HG03060 (cell line): ENCODE measurements at regions not wholly inside any gene's neighbourhood (a gene's known extent, or its start where the extent isn't known, plus 50 kb on each side); places are given as distances from the start of the nearest gene placed in this dataset.

Experiments used
- ATAC-seq: cut with Tn5 transposase; IDR thresholded peaks from one replicate; pipeline ENCODE4 v1.9.1; 2021; ENCODE audit warnings: low read depth, moderate number of reproducible peaks; ENCODE audit not compliant: unreplicated experiment

DNA sequence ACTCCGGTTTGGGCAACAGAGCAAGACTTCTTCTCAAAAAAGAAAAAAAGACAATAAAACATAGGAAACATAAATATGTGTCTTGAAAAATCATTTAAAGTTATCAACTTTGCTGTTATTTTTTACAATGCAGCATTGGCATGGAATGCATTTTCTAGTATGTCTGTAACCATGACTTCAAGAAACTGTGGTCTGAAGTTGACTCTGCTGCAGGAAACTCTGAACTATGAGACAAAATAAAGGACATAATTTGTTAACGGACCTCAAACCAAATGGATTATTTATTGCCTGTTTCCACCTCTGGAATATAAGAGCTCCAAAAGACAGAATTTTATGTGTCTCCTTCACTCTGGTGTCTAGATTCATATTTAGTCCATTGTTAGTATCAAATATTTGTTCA lies 79.1 kb downstream of the TRIB2 start:
- no peak for ATAC-seq

DNA sequence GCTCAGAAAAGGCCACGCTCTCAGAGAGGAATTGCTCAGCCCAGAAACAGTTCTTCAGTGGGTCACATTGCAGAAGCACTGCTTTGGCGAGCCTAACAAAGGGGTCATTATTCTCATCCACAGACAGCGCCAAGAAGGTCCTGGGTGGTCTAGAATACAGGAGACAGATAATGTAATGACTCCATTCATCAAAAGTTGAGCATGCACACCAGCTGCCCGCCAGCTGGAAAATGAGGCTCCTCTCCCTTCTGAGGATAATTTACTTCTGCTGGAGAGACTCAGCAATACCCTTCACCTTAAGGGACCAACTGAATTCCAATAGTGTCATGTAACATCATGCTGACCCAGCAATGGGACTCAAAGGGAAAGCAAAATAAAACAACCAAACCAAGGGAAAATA lies 79.9 kb downstream of the TRIB2 start:
- no peak for ATAC-seq

DNA sequence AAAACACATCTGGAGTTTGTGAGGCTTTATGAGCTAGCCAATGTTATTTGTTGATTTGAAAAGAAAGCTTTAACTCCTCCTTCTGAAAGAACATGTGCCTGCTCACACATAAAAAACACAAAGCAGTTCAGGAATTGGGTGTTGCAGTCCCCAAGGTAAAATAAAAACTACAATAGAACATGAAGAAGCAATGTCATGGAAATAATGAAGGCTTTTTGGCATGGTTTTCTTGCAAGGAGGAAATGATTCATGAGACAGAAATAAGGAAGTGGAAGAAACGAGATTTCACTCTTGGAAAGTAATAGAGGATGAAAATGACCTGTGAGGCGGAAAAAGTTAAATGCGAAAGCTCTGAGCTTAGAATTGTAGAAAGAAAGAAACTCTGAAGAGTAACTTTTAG lies 81.1 kb downstream of the TRIB2 start:
- no peak for ATAC-seq

DNA sequence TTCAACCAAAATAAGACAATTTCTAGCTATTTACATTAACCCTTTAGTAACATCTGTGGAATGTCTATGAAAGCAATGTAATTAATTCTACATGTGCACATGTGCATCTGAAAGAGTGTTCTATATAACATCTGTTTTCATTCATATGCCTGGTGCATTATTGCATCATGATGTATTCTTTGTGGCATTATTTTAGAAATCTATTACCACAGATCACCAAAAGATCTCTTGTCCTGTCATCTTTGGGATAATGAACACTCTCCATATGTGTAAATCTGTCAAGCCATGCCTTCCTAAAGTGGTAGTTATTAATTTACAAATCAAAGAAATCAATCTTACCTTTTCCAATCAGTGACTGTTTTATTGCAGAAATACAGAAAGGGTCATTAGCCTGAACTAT lies 86.9 kb downstream of the TRIB2 start:
- no peak for ATAC-seq

DNA sequence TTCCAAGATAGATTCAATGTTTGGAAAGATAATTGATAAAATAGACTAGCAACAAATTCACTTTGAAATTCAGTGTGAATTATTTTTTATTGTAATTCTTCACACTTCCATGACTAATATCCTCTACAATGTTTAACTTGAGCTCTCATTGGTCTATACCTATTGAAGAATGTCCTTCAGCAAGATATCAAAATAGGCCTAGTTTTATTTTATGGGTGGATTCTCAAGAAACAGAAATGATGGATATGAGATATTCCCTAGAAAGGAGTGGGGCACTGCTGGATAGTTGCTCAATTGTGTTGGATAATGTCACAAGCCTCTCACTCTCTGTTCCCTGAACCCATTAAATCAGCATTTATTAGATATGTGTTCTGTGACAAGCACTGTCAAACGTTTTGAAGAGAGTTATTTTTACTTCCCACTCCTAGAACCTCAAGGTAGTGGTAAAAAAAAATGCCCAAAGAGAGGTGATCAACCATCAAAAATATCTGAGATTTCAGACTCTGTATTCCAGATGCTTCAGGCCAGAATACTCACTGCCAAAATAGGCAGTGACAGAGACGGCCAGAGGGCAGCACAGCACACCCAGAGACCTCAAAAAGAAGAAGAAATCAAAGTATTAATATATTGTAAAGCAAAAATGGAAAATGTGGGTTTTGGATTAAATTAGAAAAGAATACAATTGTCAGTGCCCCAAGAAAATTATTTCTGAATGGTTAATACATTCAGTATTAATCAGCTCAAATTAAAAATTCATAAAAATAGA lies 87.5 kb downstream of the TRIB2 start:
- ATAC-seq, result no peak

DNA sequence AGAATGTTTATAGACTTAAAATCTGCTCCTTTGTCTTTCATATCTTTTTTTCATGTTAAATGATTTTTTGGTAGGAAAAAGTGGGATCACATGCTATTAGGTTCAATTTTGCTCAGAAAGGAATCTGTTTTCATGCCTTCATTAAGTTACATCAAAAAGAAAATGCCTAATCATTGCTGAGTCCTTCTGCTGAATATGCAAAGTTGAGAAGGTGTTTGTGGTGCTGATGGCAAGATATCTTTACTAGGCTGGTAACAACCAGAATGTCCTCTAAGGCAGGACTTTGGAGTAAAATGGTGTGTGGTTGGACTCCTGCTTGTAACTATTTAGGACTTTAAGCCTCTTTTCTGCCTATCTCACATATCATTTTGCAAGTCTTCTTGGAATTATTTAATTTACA lies 88.3 kb downstream of the TRIB2 start:
- ATAC-seq, result no peak

DNA sequence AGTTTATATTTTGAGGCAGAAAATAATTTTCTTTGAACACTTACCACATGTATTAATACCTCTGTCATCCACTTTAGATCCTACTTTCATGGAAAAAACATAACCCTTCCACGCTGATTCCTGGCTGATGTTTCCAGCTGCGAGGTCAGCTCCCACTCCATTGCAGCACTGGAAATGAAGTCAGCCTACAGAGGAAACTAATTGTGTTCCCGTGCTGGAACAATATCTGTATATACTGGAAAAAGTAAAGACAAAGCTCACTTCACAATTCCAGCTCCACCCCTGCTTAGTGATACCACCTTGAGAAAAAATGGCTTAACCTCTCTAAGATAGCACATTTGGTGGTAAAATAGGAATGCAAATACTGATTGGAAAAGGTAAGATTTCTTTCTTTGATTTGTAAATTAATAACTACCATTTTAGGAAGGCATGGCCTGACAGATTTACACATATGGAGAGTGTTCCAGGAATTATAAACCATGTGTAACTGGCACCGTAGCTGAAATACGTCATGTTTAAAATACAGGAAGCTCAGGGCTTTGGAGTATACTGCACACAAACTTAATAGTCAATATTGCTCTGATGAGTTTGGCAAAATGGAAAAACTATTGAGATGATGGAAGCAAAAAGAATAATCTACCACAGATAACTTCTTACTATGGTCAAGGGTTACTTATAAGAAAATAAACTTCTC lies 90.0 kb downstream of the TRIB2 start:
- ATAC-seq, result no peak

DNA sequence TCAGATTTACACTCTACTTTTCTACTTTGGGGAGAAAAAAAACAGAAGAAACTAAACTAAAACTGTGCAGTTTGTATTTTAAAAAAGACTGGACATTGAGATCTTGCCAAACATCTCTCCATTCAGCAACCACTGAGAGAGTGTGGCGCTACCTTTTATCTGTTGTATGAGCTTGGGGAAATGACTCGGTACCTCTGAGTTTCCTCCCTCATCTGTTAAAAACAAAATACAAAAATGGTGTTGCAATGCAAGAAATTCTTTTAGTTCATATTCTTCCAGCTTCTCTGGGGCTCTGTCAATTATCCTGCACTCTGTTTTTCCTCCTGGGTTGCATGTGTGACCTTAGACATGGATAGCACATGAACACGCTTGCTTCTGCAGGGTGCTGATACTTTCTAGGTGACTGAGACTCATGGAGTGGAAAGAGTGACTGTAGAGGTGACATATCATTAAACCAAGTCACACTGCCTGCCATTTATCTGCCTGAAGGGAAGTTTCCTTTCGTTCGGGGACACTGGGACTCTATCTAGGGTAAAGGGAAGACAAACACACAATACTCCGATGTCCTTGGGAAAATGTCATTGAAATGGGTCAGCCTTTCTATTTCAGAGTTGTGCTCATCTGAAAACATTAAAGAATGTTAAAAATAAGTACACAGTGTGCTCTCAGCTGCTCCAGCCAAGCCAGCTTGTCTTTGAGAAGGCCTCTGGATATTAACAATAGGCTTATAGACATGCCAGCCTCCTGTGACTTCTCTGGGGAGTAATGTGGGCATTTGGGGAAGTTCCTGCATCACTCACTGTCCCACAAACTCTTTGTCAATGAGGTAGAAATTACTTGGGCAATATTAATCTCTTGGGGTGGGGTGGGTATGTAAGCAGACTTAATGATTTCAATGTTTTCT lies 91.4 kb downstream of the TRIB2 start:
- ATAC-seq, result no peak

DNA sequence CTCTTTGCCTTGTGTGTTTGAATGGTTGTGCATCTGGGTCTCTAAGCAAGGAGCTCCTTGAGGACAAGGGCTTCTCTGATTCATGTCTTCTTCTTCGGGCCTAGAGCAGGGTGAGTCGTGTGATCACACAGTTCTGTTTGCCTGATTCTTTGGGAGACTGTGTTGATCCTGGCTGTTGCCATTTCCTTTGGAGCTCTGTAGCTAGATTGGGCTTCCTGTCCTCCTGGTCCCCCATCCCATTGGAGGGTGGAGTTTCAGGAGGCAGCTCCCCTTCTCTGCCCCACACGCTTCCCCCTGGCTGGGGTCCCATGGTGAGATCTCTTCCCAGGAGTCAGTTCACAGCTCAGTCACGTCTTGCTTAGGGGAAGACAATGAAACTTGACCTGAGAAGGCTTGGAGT lies 92.8 kb downstream of the TRIB2 start:
- ATAC-seq, result no peak

DNA sequence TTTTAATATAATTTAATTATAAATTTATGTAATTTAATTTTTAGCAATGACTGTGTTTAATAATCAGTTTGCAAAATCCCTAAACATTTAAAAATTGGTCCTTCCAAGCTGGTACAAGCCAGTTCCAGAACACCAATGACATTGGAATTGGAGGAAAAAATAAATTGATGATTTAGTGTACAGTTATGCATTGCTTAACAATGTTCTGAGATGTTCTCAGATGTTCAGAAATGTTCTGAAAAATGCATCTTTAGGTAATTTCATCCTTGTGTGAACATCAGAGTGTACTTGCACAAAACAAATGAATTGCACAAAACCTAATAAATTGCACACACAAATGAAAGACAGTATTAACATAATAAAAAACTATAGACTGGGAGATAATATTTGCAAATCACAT lies 95.2 kb downstream of the TRIB2 start:
- no peak for ATAC-seq

DNA sequence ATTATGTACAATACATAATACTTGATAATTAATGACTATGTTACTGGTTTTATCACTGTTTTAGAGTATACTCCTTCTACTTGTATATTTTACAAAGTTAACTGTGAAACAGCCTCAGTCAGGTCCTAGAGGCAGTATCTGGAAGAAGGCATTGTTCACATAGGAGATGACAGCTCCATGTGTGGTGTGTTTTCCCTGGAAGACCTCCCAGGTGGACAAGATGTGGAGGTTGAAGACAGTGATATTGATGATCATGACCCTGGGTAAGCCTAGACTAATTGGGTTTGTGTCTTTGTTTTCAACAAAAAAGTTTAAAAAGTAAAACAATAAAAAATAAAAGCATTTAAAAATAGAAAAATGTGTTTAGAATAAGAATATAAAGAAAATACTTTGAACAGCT lies 96.4 kb downstream of the TRIB2 start:
- ATAC-seq, result no peak

DNA sequence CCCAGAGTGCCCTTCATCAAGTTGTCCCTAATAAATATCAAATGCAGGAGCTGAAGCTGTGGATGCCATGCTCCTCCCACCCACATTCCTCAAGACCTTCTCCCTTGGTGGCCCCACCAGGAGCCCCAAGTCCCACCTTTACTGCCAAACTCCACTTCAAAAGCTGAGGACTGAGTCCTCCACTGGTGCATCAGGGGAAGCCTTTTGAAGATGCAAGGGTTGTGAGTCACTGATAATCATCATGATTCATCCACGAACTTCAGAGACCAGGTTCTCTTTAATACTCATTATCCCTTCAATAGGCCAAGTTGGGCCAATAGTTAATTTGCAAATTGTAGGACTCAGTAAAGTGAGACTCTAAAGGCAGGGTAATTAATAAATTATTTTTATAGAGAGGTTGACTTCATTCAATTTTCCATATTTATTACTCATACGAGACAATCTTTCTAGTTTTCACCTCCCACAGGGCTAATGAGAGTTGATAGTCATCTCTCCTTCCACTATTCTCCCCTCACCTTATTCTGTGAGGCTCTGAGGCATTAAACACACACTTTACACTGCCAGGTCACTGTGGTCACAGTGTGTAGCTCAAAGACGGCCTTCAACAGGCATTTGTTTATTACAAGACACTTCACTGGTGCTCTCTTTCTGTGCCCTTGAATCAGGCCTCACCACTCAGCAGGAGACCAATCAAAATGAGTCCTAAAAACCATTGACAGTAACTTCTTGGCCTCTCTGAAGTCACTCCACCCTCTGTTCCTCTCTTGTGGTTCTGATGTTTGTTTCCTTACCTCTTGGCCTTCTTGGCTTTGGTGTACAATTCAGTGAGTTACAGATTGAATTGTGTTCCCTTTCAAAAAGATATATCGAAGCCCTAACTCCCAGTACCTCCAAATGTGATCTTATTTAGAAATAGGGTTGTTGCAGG lies 99.9 kb downstream of the TRIB2 start:
- ATAC-seq, result no peak

DNA sequence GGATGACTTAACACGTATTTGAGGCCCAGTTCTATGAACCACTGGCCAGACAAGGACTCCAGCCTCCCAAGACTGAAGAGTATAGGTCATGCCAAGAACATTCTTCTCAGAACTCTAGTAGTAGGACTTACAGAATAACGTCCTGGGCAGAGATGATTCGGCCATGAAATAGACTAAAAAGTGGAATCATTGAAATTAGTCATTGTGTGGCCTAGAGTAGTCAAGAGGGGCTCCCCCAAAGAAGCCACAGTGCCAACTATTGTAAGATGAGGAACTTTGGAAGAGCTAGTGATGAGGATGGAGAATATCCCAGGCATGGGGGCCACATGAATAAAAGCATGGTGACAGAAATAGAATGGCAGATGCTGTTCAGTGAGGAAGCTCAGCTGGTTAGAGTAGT lies 101.1 kb downstream of the TRIB2 start:
- no peak for ATAC-seq

DNA sequence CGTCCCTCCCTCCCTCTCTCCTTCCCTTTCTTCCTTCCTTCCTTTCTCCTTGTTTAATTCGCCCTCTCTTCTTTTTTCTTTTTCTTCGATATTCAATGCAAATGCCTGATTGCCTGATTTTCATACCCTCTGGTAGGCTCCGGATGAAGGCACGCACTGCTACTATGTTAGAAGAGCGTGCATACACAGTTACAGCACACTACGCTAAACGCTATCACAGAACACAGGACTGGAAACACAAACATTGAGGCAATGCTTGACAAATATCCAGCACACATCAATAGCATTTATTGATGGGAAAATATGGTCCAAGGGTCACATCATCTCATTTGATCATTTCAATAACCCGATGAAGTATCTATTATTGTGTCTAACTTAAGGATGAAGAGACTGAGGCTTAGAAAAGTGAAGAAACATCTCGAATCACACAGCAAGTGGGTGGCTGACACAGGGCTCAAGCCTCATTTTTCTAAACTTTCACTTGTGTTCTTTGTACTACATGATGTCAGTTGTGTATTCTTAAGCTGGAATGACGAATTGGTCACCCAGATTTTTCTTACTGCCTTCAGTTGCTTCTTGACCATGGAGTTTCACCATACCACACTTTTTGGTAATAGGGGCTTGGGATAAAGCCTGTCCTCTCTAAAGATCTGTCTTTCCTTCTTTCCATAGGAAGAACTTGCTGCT lies 101.8 kb downstream of the TRIB2 start:
- no peak for ATAC-seq

DNA sequence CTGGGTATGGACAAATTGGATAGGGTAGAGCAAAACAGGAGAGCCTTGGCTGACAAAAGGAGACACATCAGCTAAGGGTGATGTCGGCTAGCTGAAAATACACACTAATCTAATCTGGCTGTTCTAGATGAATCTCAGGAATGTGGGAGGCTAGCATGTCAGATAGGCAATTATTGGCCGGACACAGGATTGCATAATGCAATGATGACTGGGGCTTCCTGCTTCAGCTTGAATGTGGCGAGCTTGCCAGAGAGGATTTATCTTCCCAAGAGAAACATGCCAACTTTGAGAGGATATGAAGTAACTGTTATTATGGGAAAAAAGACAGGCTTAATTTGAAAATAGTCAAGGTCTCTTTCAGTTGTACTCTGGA lies 102.4 kb downstream of the TRIB2 start:
- ATAC-seq, result no peak

DNA sequence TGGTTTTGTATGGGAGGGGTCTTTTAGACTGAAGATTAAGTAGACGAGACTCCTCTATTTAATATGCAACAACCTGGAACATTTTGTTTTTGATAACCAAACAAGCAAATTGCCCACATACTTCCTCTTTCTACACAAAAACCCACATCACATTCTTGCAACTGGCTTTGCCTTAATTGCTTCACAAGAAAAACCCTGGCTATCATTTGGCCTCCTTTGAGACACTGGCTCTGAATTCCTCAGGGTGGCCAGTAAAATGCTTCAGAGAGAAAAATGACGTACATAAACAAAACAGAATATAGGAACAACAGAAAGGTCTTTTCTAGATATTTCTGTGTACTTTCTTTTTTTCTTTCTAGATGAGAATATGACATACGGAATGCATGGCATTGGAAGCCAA lies 103.0 kb downstream of the TRIB2 start:
- ATAC-seq, result no peak

DNA sequence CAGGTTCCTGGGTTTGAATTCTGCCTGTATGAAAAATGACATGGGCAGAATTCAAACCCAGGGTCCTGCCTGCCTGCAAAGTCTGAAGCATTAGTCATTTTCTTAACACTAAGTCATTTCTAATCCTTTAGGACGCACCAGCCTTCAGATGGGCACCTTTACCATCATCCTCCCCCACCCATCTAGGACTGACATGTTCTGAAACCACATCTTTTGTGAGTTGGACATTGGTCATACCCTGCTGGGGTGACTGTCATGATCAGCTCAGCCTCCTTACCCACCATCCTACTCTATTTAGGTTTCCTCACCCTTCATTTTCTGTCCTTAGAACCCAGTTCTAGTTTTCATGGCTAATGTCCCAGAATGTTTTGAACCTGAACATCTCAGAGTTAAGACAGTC lies 104.9 kb downstream of the TRIB2 start:
- no peak for ATAC-seq

DNA sequence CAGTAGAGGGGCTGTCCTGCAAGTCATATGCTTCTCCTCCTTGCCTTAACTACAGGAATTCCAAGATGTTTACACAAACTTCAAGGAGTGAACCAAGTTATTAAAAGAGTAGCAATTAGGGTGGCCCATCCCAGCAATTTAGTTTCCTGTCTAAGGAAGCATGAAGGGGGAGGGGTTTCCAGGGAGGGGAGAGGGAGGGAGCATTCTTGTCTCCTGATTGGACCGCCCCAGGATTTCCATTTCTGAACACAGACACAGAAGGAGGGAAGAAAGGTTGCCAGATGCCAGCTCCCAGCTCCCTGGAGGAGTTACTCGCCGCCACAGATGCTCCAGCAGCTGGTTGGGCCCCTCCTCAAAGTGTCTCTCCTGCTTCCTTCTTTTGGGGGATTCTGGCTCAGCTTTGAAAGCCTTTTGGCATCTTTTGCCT lies 107.6 kb downstream of the TRIB2 start:
- no peak for ATAC-seq

DNA sequence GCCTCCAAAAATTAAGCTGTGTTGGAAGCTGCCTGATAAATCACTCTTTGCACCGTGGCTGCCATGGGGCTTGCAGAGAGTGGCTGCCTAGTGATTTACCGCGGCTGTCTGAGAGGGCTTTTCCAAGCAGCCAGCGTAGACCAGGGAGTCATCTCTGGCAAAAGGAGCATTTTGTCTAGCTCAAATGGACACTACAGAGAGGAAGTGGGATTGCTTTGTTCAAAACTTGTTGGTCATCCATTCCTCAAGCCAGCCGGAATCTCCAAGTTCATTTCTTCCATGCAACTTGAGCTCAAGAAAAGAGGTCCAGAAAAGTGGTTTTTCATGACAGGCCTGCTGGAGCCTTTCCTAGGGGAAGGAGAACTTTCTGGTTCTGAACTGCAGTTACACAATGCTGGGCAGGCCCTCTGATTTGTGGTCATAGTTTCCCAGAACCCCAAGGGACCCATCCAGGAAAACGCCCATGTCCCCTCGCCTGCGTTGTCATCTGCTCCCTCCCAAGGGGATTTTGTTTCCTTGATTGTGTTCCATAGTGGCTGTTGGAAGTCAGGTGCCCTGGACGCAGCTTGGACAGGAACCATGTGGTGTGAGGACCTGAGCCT lies 108.1 kb downstream of the TRIB2 start:
- ATAC-seq, result no peak
